GM18505 (cell line): ENCODE measurements at regions not wholly inside any gene's neighbourhood (a gene's known extent, or its start where the extent isn't known, plus 50 kb on each side); places are given as distances from the start of the nearest gene placed in this dataset.
"Not testable (repeated sequence)": the region's sequence is repeated elsewhere in the genome, so short reads cannot be mapped to it uniquely, and the experiment has no call there.

Experiments
- ATAC-seq: cut with Tn5 transposase; IDR thresholded peaks from one replicate; pipeline ENCODE4 v1.9.1; 2021; ENCODE audit not compliant: unreplicated experiment

GRCh38 chr2:87554678-87555077, 193.2 kb upstream of the PLGLB2 start:
- ATAC-seq, result not testable (repeated sequence)

DNA sequence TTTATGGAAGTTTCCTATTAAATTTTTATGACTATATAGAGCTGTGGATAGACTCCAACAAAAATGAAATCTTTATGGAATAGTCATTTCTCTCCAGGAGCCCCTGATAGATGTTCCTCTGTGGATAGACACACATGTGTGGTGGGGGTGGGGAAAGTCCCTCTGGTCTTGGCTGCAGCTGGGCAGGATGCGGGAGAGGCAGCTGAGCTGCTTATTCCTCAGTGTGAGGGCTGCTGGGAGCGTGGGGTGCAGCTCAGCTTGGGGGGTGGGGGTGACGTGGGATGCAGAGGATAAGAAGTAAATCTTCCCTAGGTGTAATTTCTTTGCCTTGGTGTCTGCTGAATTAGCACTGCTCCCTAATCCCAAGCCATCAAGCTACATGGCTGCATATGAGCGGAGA, 192.8 kb upstream of the PLGLB2 start:
- not testable (repeated sequence) for ATAC-seq

GRCh38 chr2:87559001-87559400, 188.9 kb upstream of the PLGLB2 start:
- ATAC-seq, result not testable (repeated sequence)

GRCh38 chr2:87559735-87560134, 188.2 kb upstream of the PLGLB2 start:
- ATAC-seq, result not testable (repeated sequence)

GRCh38 chr2:87565116-87565515, 182.8 kb upstream of the PLGLB2 start:
- ATAC-seq, result not testable (repeated sequence)

DNA sequence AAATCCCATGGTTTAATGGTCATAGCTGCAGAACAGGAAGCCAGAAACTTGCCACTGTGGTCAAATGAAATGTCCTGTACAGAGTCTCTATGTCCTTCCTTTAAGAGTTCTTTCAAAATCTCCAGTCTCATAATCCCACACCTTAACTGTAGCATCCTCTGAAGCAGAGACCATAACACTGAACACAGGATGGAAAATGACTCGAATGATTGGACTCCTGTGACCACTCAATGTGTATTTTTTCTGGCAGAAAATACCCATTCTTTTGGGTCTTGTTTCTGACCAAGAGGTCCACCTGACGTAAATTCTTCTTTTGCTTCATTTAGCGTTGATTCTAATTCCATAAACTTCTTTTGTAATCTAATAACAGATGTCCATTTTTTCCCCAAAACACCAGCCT, 181.4 kb upstream of the PLGLB2 start:
- ATAC-seq, result not testable (repeated sequence)

GRCh38 chr2:87567093-87567492, 180.8 kb upstream of the PLGLB2 start:
- not testable (repeated sequence) for ATAC-seq

DNA sequence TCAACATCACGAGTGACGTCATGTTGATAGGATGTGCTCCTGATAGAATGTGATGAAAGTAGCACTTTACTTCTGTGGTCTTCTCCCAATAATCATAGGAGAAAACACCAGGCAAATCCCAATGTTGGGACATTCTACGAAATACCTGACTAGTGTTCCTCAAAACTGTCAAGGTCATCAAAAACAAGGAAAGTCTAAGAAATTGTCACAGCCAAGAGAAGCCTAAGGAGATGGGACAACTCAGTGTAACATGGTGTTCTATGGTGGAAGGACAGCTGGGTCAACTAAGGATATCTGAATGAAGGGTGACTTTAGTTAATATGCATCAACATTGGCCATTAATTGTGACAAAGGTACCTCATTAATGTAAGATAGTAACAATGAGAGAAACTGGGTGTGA, 180.0 kb upstream of the PLGLB2 start:
- not testable (repeated sequence) for ATAC-seq

DNA sequence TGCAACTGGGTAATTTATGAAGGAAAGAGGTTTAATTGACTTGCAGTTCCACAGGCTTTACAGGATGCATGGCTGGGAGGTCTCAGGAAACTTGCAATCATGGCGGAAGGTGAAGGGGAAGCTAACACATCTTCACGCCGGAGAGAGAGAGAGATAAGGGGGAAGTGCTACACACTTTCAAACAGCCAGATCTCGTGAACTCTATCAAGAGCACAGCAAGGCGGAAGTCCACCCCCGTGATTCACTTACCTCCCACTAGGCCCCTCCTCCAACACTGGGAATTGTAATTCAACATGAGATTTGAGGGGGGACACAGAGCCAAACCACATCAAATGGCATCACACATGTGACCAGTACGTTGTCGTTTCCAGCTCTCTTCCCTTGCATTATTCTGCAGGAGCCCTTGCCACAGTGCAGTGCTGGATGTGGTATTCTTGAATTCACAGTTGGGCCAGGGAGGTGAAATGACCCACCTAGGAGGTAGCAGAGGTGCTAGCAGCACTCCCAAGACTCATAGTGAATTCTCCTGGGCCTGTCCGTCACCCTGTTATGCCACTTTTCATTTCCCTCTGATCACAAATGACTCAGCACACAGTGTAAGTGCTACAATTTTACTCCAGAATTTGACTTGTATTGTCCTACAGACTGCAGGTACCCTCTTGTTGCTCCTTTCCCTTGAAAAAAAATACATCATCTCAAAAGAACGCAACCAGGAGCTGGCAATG, 179.2 kb upstream of the PLGLB2 start:
- ATAC-seq, result not testable (repeated sequence)

DNA sequence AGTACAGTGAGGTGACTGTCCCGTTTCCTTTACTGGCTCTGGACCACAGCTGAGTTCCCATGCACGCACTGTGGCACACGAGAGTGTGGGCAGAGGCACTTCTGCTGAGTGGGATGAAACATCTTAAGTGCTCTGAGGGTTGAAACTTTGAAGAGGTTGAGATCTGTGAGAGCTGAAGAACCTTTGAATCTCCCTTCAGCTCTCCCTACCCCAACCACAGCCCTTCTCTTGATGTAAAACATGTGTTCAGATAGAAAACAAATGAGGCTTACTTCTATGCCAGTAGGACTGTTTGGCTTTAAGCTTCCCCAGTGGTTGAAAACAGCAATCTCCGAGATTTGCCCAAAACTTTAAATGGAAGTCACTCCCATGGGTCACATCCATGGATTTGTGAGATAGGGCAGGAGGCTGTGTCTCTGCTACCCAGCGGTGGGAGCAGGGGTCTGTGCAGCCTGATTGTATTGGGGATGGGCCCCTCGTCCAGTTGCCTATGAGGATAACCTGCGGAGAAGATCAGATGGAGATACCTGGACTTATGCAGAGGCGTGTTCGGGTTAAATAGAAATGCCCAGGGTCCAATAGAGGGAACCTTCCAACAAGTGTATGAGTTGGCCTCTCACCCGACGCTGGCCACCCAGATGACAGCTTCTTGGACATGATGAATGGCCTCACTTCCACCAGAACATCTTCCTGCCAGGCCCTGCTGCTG, 178.0 kb upstream of the PLGLB2 start:
- ATAC-seq, result not testable (repeated sequence)

DNA sequence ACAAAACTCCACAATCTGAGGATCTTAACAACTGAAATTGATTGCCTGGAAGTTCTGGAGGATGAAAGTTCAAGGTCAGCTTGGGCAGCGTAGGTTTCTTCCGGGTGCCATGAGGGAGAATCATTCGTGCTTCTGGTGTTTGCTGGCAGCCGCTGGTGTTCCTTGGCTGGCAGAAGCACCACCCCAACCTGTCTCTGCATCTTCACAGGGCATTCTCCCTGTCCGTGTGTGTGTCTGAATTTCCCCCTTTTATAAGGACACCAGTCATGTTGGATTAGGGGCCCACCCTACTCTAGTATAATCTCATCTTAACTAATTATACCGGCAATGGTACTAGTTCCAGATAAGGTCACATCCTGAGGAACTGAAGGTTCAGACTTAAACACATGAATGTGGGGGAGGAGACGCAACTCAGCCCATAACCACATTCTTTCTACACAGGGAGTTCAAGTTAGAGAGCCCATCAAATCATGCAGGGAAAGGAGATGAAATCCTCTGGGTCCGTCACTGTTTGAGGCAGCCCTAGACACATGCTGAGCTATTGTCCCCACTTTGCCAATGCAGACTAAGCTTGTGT, 175.9 kb upstream of the PLGLB2 start:
- not testable (repeated sequence) for ATAC-seq

DNA sequence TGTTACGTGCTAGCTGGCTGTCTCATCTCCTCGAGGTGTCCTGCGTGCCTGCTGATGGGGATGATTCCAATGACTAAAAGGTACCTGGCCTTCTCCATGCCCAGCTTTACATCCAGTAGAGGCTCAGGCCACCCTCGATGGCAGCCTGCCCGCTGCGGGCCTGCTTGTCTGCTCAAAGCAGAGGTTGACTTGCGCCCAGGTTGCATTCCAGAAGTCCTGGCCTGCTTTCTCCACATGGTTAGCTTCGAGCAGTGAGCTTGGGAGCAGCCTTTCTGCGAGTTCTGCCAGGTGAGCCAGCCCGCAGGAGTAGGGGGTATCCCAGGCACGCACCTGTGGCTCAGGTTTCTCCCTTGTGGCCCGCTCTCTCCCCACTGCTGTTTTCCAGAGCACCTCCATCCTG, 175.0 kb upstream of the PLGLB2 start:
- ATAC-seq, result not testable (repeated sequence)

- ATAC-seq, result not testable (repeated sequence)
Measured at GRCh38 chr2:87573386-87574192, 174.3 kb upstream of the PLGLB2 start.

- ATAC-seq, result not testable (repeated sequence)
Measured at GRCh38 chr2:87574193-87575119, 173.4 kb upstream of the PLGLB2 start.

DNA sequence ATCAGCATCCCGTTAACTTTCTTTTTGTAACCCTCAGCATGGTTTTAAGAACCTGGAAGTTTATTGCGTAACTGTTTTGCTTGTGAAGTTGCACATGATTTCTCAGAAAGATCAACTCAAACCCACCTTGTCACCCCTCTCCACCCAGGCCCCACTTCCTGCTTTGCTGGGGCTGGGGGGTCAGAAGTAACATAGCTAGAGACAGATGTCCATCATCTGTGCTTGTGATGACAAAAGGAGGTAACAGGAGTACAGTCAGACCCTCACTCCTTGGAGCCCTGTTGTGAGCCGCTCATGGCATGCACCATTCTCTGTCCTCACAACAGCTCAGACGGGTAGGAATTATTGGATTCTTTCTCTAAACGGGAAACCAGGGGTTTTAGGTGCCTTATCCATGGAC, 172.7 kb upstream of the PLGLB2 start:
- not testable (repeated sequence) for ATAC-seq

DNA sequence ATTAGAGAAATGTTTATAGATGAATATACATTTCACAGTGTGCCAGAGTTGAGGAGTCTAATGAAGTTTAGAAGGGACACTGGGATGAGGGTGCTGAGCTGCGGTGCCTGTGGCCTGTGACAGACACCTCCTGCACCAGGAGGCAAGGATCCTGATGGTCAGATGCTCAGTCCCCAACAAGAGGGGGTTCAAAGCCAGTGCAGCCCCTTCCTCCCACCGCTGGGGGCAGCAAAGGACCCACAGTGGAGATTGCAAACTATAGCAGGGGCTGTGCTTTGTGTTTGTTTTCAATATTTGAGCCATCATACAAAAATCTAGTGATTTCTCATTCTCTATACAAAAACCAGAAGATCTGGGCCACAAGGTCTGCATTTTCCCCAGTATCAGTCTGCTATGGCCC, 170.5 kb upstream of the PLGLB2 start:
- not testable (repeated sequence) for ATAC-seq

- not testable (repeated sequence) for ATAC-seq
Measured at GRCh38 chr2:87582152-87582551, 165.7 kb upstream of the PLGLB2 start.

DNA sequence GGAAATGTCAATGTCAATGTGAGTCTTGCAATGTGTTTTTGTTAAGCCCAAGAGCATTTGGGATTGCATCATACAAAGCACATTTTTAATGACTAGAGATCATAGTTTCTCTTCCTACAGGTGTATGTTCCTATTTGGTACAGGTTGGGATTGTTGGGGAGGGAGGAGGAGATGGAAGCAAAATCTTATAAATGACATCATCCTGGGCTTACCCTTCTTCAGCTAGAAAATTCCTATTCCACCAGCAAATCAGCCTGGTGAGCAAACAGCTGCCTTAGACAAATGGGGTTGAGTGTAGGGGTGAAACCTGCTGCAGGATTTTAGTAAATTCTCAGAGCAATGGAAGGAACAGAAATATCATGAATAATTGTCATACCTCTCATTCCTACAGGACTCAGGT, 165.3 kb upstream of the PLGLB2 start:
- ATAC-seq, result not testable (repeated sequence)

DNA sequence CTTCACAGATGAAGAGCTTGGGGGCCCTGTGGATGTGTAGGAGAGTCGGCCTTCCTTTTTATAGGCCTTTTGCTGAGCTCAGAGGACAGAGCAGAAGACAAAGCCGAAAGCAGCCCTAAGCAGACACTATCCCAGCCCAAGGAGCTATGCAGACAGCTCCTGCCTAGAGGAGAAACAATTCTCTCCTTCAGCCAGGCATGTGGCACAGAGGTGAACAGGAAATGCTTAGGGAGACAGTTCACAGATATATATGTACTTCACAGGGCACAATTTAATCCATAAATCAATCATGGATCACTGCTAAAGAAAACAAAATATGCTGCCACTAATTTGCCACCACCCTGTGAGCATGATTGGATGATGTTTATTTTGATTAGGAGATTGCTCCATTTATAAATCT, 164.5 kb upstream of the PLGLB2 start:
- ATAC-seq, result not testable (repeated sequence)

GRCh38 chr2:87583803-87584202, 164.1 kb upstream of the PLGLB2 start:
- not testable (repeated sequence) for ATAC-seq
